GM21423 (cell line): ENCODE measurements at regions not wholly inside any gene's neighbourhood (a gene's known extent, or its start where the extent isn't known, plus 50 kb on each side); places are given as distances from the start of the nearest gene placed in this dataset.
"Not testable (repeated sequence)": the region's sequence is repeated elsewhere in the genome, so short reads cannot be mapped to it uniquely, and the experiment has no call there.

Source experiments
- ATAC-seq: cut with Tn5 transposase; IDR thresholded peaks from one replicate; pipeline ENCODE4 v1.9.1; 2021; ENCODE audit warnings: mild to moderate bottlenecking, moderate library complexity; ENCODE audit not compliant: unreplicated experiment

DNA sequence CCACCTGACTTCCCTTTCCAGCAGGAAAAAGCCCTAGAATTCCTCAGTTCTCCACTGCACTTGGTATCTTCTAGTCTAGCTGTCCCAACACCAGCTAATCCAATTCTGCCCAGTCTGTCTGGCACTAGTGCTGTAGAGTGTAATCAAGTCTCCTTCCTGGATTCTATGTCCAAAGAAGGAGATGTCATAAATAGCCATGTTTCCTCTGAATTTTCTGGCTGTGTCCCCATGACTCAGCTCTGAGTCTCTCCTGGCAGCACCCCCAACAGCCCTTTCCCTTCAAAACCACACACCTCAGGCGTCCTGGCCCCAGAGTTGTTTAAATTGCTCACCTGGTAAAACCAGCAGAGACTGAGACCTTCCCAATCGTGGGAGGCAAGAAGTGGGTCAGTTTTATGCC is 197.2 kb downstream of the GRXCR1 start:
- ATAC-seq = no peak

DNA sequence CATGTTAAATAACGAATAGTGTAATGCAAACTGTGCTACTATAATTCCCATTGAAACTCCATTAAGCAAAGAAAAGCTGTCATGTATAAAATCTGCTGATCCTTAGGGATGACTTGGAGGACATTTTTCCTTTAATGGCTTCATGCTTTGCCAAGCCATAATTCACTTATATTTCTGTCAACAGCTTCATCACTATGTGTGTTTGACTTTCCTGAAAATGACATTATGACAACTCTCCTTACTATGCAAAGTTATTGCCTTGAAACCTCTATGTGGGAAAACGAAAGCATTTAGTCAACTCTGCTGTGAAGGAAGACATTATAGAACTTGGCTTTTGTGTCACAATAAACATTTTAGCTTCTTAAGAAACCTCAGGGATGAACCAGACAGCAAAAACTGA is 210.5 kb downstream of the GRXCR1 start:
- no peak for ATAC-seq

DNA sequence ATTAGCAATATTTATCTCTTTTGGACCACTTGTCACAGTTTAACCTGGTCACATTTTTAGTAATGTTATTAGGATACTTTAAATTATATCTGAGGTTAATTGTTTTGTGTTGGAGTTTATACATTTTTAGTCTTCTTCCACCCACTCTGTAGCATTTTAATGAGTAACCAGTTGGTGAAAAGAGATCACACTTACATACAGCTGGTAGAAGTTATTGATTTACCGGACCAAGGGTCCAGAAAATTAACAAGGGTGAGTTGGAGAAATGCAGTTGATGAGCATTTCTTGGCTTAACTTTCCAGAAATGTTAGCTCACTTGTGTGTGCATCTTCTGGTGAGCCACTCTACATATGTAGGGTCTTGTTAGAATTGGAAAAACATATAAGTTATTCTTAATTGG is 219.6 kb downstream of the GRXCR1 start:
- no peak for ATAC-seq

DNA sequence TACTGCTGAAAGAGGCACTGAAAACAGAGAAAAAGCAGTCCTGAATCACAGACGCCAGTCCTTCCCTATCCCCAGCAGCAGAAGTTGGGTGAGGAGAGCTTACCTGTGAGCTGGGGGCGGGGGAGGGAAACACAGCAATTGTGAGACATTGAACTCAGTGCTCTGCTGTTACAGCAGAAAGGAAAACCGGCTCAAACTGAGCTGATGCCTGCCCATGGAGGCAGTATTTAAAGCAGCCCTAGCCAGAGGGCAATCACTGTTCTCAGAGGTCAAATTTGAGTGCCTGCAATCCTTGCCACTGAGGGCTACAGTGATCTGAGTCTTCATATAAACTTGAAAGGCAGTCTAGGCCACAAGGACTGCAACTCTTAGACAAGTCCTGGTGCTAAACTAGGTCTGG is 220.7 kb downstream of the GRXCR1 start:
- ATAC-seq = no peak

DNA sequence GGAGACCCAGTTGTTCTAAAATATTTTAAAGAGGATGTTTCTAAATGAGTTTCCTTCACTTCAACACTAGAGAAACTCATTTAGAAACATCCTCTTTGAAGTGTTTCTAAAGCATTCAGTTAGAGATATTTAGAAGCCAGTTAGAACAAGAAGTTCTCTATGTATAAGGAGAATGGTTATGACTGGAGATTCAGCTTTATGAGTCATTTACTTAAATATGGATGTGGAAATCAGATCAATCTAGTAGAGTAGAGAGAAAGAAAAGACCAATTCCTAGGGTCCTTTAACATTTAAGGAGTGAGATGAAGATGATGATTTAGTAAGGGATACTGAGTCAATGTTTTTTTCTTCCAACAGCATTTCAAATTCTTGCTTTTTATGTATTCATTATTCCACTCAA is 234.1 kb downstream of the GRXCR1 start:
- ATAC-seq = no peak

DNA sequence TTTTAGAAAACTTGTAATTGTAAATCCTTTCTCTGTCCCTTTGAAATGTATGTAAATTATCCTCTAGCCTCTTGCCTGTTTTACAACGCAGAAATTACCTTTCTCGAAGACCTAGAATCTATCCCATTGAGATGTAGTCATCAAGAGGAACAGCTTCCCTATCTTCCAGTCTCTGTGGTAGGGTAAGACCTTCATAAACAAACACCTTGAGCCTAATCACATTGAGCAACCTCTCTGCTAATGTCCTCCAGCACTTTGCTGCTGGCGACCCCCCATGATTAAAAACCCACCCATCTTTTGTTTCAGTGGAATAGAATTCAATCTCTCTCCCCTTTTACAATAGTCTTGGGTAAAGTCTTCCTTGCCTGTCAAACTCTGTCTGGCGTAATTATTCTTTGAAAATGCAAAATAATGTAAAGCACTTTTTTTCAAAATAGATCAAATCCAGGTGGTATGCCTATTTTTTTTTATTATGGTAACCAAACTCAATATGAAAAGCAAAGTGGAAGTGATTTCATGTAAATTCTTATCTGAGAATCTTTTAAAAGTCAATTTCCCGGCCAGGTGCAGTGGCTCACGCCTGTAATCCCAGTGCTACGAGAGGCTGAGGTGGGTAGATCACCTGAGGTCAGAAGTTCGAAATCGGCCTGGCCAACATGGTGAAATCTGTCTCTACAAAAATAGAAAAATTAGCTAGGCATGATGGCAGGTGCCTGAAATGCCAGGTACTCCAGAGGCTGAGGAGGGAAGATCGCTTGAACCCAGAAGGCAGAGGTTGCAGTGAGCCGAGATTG is 237.9 kb downstream of the GRXCR1 start:
- ATAC-seq = no peak

DNA sequence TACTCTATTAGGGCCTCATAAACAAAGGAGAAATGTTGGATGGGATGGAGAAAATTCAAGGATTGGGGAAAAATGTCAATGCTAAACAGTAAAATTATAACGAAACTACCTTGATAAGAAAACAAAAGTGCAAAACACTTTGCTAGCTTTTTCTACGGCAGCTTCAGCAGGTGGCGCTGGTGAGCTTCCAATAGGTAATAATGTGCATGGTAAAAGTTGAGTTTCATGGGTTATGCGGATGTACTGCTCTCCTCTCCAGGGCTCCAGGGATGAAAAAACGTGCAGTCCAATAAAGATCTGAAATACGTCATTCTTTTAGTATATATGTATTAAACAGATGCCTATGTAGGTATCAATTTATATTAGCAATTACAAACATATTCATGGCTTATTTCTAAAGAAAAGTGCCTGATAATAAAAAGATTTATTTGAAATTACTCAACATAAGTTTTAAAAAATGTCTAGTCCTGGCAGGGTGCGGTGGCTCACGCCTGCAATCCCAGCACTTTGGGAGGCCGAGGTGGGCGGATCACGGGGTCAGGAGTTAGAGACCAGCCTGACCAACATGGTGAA is 239.6 kb downstream of the GRXCR1 start:
- ATAC-seq = peak; percentile 83

DNA sequence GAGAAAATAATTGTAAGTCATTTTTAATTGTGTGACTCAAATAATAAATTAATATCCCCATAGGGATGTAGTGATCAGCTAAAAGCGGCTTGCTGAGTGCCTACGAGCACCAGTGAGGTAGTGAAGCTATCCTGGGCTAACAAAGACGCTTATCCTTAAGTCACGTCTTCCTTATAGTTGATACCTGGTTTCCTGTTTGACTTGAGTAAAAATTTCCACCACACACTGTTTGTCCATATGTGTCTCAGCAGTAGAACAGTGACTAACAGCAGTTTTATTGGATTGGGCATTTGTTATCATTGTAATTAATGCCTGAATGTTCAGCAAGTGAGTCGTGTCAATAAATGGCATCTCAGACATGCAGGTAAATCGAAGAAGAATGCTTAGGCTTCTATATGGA is 241.1 kb downstream of the GRXCR1 start:
- no peak for ATAC-seq

DNA sequence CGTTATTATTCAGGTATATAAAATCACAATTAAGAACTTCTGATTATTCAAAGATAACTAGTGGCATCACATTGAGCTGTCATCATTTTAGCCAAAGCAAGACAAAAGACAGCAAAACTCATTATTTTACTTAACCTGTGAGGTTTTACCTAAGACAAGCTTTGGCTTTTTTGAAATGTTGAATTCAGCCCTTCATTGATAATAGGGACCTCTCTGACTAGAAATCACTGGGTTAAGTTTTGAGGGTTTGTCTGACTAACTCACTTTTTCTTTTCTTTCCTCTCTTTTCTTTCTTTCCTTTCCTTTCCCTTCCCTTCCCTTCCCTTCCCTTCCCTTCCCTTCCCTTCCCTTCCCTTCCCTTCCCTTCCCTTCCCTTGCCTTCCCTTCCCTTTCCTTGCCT is 244.2 kb downstream of the GRXCR1 start:
- ATAC-seq = no peak

DNA sequence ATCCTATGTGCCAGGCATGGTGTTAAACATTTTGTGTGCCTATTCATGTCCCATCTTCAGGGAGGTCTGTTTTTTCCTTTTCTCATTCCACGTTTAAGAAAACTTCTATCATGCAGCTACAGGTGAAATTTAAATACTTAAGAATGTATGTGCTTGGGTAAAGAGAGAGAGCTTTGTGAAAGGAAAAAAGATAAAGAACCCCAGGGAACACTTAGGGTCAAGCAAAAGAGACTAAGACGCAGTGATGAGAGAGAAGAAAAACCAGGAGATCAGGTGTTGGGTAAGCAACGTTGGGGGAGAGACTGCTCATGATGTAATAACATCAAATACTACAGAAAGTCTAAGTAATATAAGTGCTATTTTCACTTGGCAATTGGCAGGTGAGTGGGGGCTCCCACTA is 253.7 kb downstream of the GRXCR1 start:
- no peak for ATAC-seq

DNA sequence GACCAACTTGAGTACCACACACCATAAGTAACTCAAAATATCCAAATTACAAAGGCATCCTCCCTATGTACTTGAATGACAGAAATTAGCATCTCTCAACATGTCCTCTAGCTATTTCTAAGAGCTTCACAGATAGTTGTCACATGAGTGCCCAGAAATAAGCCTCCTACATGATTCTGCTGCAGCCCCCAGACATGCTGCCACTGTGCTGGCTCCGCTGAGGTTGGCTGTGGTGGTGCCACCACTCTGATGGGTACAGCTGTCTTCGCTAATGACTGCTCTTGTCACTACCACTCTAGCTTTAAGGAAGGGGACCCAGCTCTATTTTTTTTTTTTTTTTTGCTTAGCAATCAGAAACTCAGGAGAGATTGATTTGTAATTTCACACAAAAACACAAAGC is 256.0 kb downstream of the GRXCR1 start:
- no peak for ATAC-seq

DNA sequence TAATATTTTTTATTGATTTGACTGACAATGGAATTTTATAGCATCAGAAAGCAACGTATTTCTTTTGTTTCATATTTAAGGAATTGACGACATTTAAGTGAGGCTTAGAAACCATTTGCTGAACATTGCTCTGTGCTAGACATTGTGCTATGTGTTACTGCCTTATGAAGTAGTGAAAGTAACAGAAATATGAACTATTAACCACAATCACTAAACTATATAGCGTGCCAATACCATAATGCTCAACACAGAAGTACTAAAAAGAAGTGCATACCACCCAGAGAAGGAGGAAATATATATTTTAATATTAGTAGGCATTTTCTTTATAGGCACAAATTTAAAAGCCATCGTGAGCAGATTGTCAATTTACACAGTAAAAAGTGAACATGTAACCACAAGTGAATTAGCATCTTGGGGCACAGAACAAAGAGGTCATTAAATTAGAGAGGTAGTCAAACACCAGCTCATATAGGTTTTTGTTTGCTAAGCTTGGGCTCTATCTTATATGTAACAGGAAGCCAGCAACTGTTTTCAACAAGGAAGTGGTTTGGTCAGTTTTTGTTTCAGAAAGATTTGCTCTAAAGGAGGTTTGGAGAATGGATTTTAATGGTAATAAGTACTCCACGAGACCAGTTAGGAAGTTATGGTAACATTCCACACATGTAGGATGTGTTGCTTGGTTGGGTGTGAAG is 270.7 kb downstream of the GRXCR1 start:
- no peak for ATAC-seq

DNA sequence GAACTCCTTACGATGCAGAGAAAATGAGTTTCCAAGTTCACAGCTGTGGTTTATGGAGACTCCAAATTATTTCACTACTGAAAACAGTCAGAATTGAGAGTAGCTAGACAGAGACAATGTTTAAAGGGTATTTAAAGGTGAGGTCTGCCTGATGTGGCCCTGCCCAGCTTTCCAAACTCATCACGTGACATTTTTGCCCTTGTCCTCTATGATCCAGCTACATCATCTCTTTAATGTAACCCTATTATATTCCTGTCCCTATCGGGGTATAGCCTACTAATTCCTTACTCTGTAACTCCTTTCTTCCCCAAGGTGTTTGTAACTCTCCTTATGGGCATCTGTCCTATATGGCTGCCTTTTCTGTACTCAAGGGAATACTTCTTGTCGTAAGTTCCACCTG is 297.2 kb downstream of the GRXCR1 start:
- no peak for ATAC-seq

DNA sequence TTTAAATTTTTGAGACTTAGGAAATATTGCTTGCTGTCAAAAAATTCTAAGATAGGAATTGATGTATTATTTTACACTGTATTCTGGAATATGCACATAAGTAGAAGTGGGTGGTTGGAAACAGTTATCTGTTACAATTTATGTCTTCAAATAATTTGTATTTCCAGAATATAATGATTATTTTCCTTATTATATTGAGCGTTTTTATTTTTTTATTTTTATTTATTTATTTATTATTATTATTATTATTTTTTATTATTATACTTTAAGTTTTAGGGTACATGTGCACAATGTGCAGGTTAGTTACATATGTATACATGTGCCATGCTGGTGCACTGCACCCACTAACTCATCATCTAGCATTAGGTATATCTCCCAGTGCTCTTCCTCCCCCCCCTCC is 320.1 kb downstream of the GRXCR1 start:
- ATAC-seq = not testable (repeated sequence)

DNA sequence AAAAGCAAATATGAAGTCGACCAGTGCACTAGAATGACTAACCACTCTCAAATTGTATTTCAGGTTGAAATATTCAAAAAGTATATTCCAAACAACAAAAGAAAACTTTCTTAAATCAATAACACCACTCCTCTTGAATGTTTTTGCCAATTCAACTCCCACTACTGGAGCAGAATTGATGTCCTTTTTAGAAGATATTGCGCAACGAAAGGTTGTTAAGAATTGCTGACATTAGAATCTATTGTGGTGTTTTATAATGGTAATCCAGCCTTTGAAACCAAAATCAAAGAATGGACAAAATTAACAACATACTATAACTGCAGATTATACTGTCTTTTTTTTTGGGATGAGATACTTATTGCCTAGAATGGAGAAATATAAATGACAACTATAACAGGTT is 331.3 kb downstream of the GRXCR1 start:
- ATAC-seq = no peak

DNA sequence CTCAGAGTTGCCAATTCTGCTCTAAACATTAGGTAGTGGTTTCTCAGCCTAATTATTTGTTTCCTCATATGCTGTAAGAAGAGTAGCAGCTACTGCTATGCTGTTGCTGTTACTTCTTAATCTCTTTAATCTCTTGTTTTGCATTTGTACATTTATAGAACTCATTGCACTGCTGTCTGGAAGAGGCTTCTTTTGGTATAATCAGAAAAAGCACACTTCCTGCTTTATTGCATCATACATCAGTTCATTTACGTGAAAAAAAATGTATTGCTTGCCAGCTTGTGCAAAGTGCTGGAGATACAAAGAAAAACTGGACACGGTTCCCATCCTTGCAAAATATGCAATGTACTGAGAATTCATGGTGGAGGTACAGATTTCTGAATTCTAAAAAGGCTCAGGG is 332.0 kb downstream of the GRXCR1 start:
- ATAC-seq = no peak

DNA sequence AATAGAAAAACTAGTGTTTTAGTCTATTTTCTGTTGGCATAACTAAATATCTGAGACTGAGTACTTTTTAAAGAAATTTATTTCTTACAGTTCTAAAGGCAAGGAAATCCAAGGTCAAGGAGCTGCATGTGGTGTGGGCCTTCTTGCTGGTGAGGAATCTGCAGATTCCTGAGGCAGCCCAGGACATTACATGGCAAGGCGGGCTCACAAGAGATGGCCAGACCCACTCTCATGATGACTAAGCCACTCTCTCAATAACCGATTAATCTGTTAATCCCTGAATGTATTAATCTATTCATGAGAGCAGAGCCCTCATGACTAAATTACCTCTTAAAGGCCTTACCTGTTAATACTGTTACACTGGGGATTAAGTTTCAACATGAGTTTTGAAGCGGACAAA is 340.8 kb downstream of the GRXCR1 start:
- no peak for ATAC-seq

DNA sequence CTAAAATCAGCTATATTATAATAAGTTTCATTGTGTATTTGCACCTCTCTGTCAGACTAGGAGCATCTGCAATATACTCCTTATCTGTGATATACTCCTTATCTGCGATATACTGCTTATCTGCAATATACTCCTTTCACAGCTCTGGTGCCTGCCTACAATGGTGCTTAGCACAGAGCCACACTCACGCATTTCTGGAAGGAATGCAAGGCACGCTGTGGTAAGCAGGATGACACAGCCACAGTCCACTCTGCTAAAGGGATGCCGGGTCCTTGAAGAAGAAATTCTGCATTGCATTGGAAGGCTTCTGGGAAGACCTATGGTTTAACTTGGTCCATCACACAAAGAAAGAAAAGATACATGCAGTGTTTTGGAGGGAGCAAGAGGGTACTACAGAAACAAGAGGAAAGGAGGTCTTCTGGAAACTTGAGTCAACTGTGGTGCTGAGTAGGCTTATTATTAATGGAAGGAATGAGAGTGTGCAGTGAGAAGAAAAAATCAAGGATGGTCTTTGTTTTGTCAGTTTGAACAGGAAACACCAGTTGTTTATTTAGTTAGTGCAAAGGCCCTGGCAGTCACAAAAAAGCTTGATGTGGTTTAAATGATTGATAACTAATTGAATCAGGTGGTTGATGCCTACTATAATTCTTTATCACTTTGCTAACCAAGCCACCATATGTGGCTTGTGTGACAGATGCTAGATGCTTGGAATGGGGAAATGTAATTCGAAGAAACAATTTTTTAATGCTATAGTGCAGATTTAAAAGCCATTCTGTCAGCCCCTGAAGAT is 342.3 kb downstream of the GRXCR1 start:
- ATAC-seq = no peak

DNA sequence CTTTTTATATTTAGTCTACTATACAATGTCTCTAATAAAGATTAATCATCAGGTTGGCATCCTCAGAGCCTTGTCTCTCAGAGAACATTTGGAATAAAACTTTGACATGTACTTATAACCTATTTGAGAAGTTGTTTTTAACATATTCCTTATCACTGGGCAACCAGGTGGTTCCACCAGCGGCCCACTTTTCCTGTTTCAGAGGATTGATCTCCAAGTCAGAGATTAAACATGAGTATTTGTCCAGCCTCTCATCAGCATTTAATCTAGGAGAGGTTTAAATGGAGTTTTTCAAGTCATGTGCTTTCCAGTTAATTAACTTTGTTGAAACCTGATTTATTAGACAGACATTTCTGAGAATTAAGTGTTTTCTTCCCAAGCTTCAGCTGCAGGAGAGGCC is 345.5 kb downstream of the GRXCR1 start:
- no peak for ATAC-seq

DNA sequence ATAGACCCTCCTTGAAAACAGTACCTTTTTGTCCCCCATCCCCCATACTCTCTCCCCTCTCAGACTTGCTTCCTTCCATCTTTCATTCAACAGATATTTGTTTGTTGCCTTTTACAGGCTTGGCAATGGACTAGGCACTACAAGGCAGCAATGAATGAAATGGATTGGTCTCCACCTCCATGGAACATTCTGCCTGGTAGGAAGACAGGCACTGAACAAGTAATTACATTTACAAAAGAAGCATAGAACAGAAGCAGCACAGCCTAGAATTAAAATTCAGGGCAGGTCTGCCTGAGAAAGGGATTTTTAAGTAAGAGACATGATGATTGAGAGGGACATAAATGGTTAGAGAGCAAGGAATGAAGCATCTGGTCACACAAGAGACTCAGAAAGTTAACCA is 346.1 kb downstream of the GRXCR1 start:
- no peak for ATAC-seq

DNA sequence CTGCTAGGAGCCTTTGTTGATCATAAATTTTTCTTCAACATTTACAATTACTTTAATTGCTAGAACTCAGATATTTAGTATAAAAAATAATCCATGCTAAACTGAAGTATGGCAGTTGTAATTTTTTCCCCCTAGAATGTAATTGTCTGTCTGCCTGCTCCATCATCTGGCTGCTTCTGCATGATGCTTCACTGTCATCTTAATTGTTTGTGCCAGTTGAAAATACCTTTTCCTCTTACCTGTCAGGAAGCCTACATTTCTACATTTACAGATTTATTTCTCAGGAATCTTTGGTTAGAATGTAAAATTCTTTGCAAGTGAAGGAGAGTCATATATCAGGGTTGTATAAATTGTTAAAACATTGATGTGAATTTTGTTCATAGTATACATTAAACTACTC is 348.6 kb downstream of the GRXCR1 start:
- ATAC-seq = no peak

DNA sequence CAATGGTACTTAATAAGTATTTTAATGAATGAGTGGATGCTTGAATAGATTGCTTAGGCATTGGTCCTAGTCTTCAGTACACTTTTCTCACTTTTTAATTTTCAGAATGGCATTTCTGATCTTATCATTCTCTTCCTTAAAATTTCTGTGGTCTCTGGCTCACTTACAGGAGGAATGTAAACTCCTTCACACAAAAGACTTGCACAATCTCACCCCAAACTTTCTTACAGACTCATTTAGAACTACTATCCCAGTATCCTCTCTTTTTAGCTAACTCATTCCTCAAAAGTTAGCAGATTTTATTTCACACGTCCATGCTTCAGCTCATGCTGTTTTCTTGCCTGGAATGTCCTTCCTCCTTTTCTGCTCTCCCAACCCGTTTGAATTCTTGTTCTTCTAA is 350.1 kb downstream of the GRXCR1 start:
- no peak for ATAC-seq
